ENCODE measurements at regions not wholly inside any gene's neighbourhood (a gene's known extent, or its start where the extent isn't known, plus 50 kb on each side); places are given as distances from the start of the nearest gene placed in this dataset.

GRCh38 chr7:25732766-25733217 lies 419.2 kb upstream of the NFE2L3 start:
- TF ChIP-seq POLR2A (IDR thresholded peaks at IDR 0.05; ENCODE audit: low read length) (no peak), GATA1 (IDR thresholded peaks at IDR 0.05; ENCODE audit: low read depth, low read length) (no peak)

All from erythroblast (primary cell).